OCI-LY3 (cell line): ENCODE measurements at regions not wholly inside any gene's neighbourhood (a gene's known extent, or its start where the extent isn't known, plus 50 kb on each side); places are given as distances from the start of the nearest gene placed in this dataset.
A peak's percentile ranks its signal among the peaks of the same experiment; 100 is the strongest.

Experiments used
- H2AFZ ChIP-seq: fragments of 200-600, 300-600 bp; shearing (Covaris generic); 2 replicates; pipeline ENCODE4 v1.6.0; 2014; ENCODE audit warnings: antibody characterized with exemption, low read depth, low read length
- H3K27ac ChIP-seq: fragments of 200-600, 300-600 bp; sonication (generic); 2 replicates; pipeline ENCODE4 v1.5.1; 2014; ENCODE audit warnings: mild to moderate bottlenecking, low read length, moderate library complexity, mixed read lengths
- H3K27me3 ChIP-seq: fragments of 200-600, 300-600 bp; sonication (generic); 2 replicates; pipeline ENCODE4 v1.6.1; 2014; ENCODE audit warnings: low read depth, low read length, mixed read lengths
- H3K36me3 ChIP-seq: fragments of 200-600, 300-600 bp; sonication (generic); replicated peaks from 2 replicates; pipeline ENCODE3; 2014; ENCODE audit warnings: low read depth, low read length, mixed read lengths
- H3K4me1 ChIP-seq: fragments of 300-600, 200-600 bp; sonication (generic); 2 replicates; pipeline ENCODE4 v1.6.1; 2014; ENCODE audit warnings: low read length, mixed read lengths
- H3K4me2 ChIP-seq: fragments of 200-600, 300-600 bp; sonication (generic); 2 replicates; pipeline ENCODE4 v1.6.1; 2014; ENCODE audit warnings: low read length, mixed read lengths
- H3K4me3 ChIP-seq: fragments of 300-600, 200-600 bp; sonication (generic); 2 replicates; pipeline ENCODE4 v1.5.1; 2014; ENCODE audit warnings: antibody characterized with exemption, mild to moderate bottlenecking, low read length, moderate library complexity
- H3K79me2 ChIP-seq: fragments of 300-600, 200-600 bp; shearing (Covaris generic); 2 replicates; pipeline ENCODE4 v1.6.1; 2014; ENCODE audit warnings: mild to moderate bottlenecking, low read length, mixed read lengths
- H3K9ac ChIP-seq: fragments of 300-600, 200-600 bp; shearing (Covaris generic); 2 replicates; pipeline ENCODE4 v1.6.0; 2014; ENCODE audit warnings: mild to moderate bottlenecking, low read length, moderate library complexity
- H3K9me3 ChIP-seq: fragments of 200-600, 300-600 bp; shearing (Covaris generic); 2 replicates; pipeline ENCODE4 v1.6.1; 2014; ENCODE audit warnings: low read length, mixed read lengths; ENCODE audit not compliant: insufficient read depth
- H4K20me1 ChIP-seq: fragments of 200-600, 300-600 bp; sonication (generic); 2 replicates; pipeline ENCODE4 v1.6.1; 2016; ENCODE audit warnings: low read length, mixed read lengths; ENCODE audit not compliant: insufficient read depth
- CTCF ChIP-seq: fragments of 200-600, 300-600 bp; sonication (generic); IDR thresholded peaks from 2 replicates; pipeline ENCODE4 v1.5.1; 2014; ENCODE audit warnings: antibody characterized with exemption, low read length, low read depth
- EZH2phosphoT487 ChIP-seq: fragments of 200-600 bp; shearing (Covaris generic); IDR thresholded peaks from 2 replicates; pipeline ENCODE4 v1.6.1; 2018; ENCODE audit warnings: antibody characterized with exemption, mixed run types, low read depth

DNA sequence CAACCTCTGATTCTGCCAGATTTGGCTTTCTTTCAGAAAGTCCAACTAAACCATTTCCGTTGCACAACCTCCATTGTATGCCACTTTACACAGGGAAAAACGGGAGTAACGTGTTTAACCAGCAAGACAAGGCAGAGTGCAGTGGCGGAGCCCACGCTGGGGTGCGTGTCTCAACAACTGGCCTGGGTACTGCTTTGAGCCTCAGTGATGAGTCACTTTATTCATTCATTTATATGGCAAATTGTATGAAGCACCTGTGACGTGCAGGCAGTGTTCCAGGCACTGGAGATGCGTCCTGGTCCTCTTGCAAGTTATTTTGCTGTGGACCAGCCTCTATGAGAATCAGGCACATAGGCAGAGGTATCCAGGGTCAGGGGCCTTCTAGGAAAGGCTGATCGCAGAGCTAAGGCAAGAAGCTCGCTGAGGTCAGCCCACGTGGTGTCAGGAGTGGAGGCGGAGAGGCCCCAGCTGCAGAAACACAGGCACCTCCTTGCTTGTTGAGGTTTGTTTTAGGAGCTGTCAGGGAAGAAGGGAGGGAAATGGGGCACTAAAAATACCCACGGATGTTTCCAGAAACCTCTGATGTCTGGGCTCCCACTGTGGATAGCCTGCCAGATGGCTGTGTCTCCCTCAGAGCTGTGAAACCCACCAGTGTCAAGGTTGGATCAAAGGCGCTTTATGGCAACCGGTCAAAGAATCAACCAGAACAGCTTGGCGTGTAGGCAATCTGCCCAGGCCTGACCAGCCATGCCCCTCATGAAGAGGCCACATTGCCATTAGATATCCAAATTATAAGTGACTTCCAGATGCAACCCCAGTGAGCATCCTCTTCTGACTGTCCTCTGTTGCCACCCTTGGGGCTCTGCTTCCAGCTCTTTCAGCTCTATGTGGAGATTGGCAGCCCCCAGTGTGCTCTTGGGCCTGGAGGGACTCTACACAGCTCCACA, 157.2 kb downstream of the CD83 start:
- H3K27ac ChIP-seq, result no peak overlapping the region
- no peak overlapping the region for H3K4me3 ChIP-seq
- H3K36me3 ChIP-seq, result peaks cover 16% of the 10 kb centered on the region
- H2AFZ ChIP-seq, result no peak overlapping the region
- TF ChIP-seq CTCF, result no peak
- TF ChIP-seq EZH2phosphoT487, result no peak
- H3K27me3 ChIP-seq, result no peaks in the 10 kb centered on the region
- H3K4me2 ChIP-seq, result no peak overlapping the region
- H4K20me1 ChIP-seq, result no peaks in the 10 kb centered on the region
- H3K9ac ChIP-seq, result no peak overlapping the region
- peaks cover 18% of the 10 kb centered on the region for H3K4me1 ChIP-seq
- peaks cover 10% of the 10 kb centered on the region; the same call in 1 of the 2 replicates for H3K9me3 ChIP-seq
- H3K79me2 ChIP-seq, result no peaks in the 10 kb centered on the region

DNA sequence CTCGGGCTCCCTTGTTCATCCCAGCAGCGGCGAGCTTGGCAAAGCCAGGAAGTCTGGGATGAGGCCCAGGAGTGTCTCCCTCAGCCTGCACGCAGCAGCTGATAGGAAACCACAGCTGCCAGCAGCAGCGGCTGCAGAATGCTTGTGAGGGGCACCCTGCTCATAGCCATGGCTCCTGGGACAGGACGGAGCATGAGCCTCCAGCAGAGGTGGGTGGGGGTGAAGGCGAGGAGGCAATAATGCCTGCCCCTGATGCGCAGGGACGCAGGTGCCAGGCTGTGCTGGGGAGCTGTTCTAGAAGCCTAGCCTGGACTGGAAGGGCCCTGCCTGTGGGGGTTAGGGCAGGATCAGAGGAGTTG, 157.9 kb downstream of the CD83 start:
- no peak overlapping the region for H3K9ac ChIP-seq
- H3K4me2 ChIP-seq, result no peak overlapping the region
- peaks cover 10% of the 10 kb centered on the region; the same call in 1 of the 2 replicates for H3K9me3 ChIP-seq
- peaks cover 16% of the 10 kb centered on the region for H3K36me3 ChIP-seq
- H3K4me3 ChIP-seq, result no peak overlapping the region
- no peaks in the 10 kb centered on the region for H4K20me1 ChIP-seq
- peaks cover 18% of the 10 kb centered on the region for H3K4me1 ChIP-seq
- H2AFZ ChIP-seq, result no peak overlapping the region
- TF ChIP-seq CTCF, result no peak
- no peak for TF ChIP-seq EZH2phosphoT487
- H3K79me2 ChIP-seq, result no peaks in the 10 kb centered on the region
- no peaks in the 10 kb centered on the region for H3K27me3 ChIP-seq
- no peak overlapping the region for H3K27ac ChIP-seq

DNA sequence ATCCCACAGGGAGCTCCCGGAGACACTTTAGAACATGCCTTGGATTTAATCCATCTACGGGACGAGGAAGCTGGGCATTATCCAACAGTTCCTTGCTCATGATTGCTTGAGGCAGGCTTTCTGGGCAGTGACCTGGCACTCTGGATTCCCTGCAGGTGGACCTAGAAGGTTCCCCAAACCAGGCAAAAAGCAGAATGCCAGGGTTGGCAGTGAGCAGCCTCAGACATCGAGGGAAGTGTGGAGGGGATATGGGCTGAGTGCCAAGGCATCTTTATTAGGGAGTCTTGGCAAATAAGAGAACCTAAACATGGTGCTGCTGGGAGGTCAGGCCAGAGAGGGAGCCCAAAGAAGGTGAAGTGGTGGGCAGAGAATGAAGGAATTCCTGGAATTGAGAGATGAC, 158.5 kb downstream of the CD83 start:
- Histone ChIP-seq H3K4me2 (no peak overlapping the region), H3K27ac (no peak overlapping the region), H3K4me3 (no peak overlapping the region), H3K36me3 (peaks cover 16% of the 10 kb centered on the region), H2AFZ (no peak overlapping the region), H3K27me3 (no peaks in the 10 kb centered on the region), H3K79me2 (no peaks in the 10 kb centered on the region), H3K9me3 (peaks cover 10% of the 10 kb centered on the region; the same call in 1 of the 2 replicates), H3K9ac (no peak overlapping the region), H3K4me1 (peaks cover 18% of the 10 kb centered on the region), H4K20me1 (no peaks in the 10 kb centered on the region)
- TF ChIP-seq EZH2phosphoT487 (no peak), CTCF (no peak)

- Histone ChIP-seq H2AFZ (no peak overlapping the region), H3K4me1 (peaks cover 18% of the 10 kb centered on the region), H3K36me3 (peaks cover 12% of the 10 kb centered on the region), H3K4me3 (no peak overlapping the region), H3K9me3 (peaks cover 10% of the 10 kb centered on the region; the same call in 1 of the 2 replicates), H4K20me1 (no peaks in the 10 kb centered on the region), H3K27ac (peak overlapping the region; percentile 64), H3K79me2 (no peaks in the 10 kb centered on the region), H3K27me3 (no peaks in the 10 kb centered on the region), H3K4me2 (peak overlapping the region; percentile 67), H3K9ac (peak overlapping the region; percentile 32; the same call in 1 of the 2 replicates)
- TF ChIP-seq CTCF (no peak), EZH2phosphoT487 (no peak)
These were observed 159.3 kb downstream of the CD83 start for GRCh38 chr6:14276667-14277404.
